ENCODE measurements at regions not wholly inside any gene's neighbourhood (a gene's known extent, or its start where the extent isn't known, plus 50 kb on each side); places are given as distances from the start of the nearest gene placed in this dataset.

DNA sequence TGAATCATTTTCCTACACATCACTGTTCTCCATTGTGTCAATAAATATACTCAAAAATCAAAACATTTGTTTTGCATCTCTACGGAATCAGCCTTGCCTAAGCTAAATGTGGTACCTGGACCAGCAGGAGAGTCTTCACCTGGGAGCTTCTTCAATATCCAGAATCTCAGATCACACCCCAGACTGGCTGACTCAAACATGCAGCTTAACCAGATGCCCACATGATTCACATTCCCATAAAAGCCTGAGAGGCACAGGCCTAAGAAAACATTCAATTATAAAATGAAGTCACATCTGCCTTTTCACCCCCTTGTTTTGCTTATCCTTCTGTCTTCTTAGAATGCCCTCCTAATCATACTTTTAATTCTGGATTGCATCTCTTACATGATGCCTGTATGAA, 1045.5 kb upstream of the NXPH2 start:
- no peaks in the 10 kb centered on the region for H3K4me1 Mint-ChIP-seq (ENCODE audit: low read depth, unreplicated experiment)
- intact Hi-C loops (cut with micrococcal nuclease; ENCODE audit: unreplicated experiment), result no loop called here
- H3K27me3 ChIP-seq (replicated peaks; ENCODE audit: control insufficient read depth, insufficient read depth, low read length), result no peaks in the 10 kb centered on the region
- ChIA-PET CTCF (no interaction called here), POLR2A (no interaction called here)
- H3K9me3 Mint-ChIP-seq (ENCODE audit: unreplicated experiment), result peaks cover 14% of the 10 kb centered on the region
- H3K36me3 Mint-ChIP-seq (ENCODE audit: insufficient read depth, unreplicated experiment), result no peaks in the 10 kb centered on the region
- H3K27me3 Mint-ChIP-seq (ENCODE audit: insufficient read depth, unreplicated experiment), result no peaks in the 10 kb centered on the region
- no peaks in the 10 kb centered on the region for H3K9me3 ChIP-seq
- DNase-seq, result no peak
- H3K36me3 ChIP-seq (ENCODE audit: control insufficient read depth, insufficient read depth, low read length), result no peaks in the 10 kb centered on the region
- no peak overlapping the region for H3K4me3 ChIP-seq (ENCODE audit: low read depth, low read length)
- no TSS peak for BruUV-seq (replicated peaks)
- TF ChIP-seq, protein P1, sequence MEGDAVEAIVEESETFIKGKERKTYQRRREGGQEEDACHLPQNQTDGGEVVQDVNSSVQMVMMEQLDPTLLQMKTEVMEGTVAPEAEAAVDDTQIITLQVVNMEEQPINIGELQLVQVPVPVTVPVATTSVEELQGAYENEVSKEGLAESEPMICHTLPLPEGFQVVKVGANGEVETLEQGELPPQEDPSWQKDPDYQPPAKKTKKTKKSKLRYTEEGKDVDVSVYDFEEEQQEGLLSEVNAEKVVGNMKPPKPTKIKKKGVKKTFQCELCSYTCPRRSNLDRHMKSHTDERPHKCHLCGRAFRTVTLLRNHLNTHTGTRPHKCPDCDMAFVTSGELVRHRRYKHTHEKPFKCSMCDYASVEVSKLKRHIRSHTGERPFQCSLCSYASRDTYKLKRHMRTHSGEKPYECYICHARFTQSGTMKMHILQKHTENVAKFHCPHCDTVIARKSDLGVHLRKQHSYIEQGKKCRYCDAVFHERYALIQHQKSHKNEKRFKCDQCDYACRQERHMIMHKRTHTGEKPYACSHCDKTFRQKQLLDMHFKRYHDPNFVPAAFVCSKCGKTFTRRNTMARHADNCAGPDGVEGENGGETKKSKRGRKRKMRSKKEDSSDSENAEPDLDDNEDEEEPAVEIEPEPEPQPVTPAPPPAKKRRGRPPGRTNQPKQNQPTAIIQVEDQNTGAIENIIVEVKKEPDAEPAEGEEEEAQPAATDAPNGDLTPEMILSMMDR (IDR thresholded peaks at IDR 0.05; ENCODE audit: insufficient read depth in 1 of 2, low read depth in 1 of 2, low read length in 1 of 2, severe bottlenecking in 1 of 2, unreplicated experiment in 1 of 2), result no peak
- no peak overlapping the region for H3K27ac Mint-ChIP-seq (ENCODE audit: unreplicated experiment)
- H3K4me1 ChIP-seq, result no peaks in the 10 kb centered on the region
- no peak overlapping the region for H3K4me3 Mint-ChIP-seq (ENCODE audit: unreplicated experiment)

GRCh38 chr2:139819273-139819796, 1039.1 kb upstream of the NXPH2 start:
- no peaks in the 10 kb centered on the region for H3K36me3 ChIP-seq (ENCODE audit: control insufficient read depth, insufficient read depth, low read length)
- no peaks in the 10 kb centered on the region for H3K27me3 Mint-ChIP-seq (ENCODE audit: insufficient read depth, unreplicated experiment)
- no peak overlapping the region for H3K4me3 Mint-ChIP-seq (ENCODE audit: unreplicated experiment)
- CTCF ChIA-PET, result no interaction called here
- H3K4me3 ChIP-seq (ENCODE audit: low read depth, low read length), result no peak overlapping the region
- H3K9me3 ChIP-seq, result no peaks in the 10 kb centered on the region
- peaks cover 14% of the 10 kb centered on the region for H3K9me3 Mint-ChIP-seq (ENCODE audit: unreplicated experiment)
- BruUV-seq (replicated peaks), result no TSS peak
- TF ChIP-seq, protein P1 (IDR thresholded peaks at IDR 0.05; ENCODE audit: insufficient read depth in 1 of 2, low read depth in 1 of 2, low read length in 1 of 2, severe bottlenecking in 1 of 2, unreplicated experiment in 1 of 2), result no peak
- no peak overlapping the region for H3K27ac Mint-ChIP-seq (ENCODE audit: unreplicated experiment)
- POLR2A ChIA-PET, result no interaction called here
- H3K4me1 Mint-ChIP-seq (ENCODE audit: low read depth, unreplicated experiment), result no peaks in the 10 kb centered on the region
- no peaks in the 10 kb centered on the region for H3K27me3 ChIP-seq (replicated peaks; ENCODE audit: control insufficient read depth, insufficient read depth, low read length)
- no peak for DNase-seq
- H3K4me1 ChIP-seq, result no peaks in the 10 kb centered on the region
- intact Hi-C loops (cut with micrococcal nuclease; ENCODE audit: unreplicated experiment), result no loop called here
- no peaks in the 10 kb centered on the region for H3K36me3 Mint-ChIP-seq (ENCODE audit: insufficient read depth, unreplicated experiment)

- ChIA-PET POLR2A (no interaction called here), CTCF (interaction anchor here (0.6 kb wide), 1 partner anchor 21 kb away, joined by 4 read pairs; no protein-coding TSS in a partner anchor)
- DNase-seq, result no peak
- Histone ChIP-seq H3K36me3 (ENCODE audit: control insufficient read depth, insufficient read depth, low read length) (no peaks in the 10 kb centered on the region), H3K4me3 (ENCODE audit: low read depth, low read length) (no peak overlapping the region), H3K9me3 (peaks cover 4% of the 10 kb centered on the region), H3K4me1 (no peaks in the 10 kb centered on the region), H3K27me3 (replicated peaks; ENCODE audit: control insufficient read depth, insufficient read depth, low read length) (no peaks in the 10 kb centered on the region)
- H3K4me3 Mint-ChIP-seq (ENCODE audit: unreplicated experiment), result no peak overlapping the region
- TF ChIP-seq, protein P1 (IDR thresholded peaks at IDR 0.05; ENCODE audit: insufficient read depth in 1 of 2, low read depth in 1 of 2, low read length in 1 of 2, severe bottlenecking in 1 of 2, unreplicated experiment in 1 of 2), result no peak
- BruUV-seq (replicated peaks), result no TSS peak
- no peaks in the 10 kb centered on the region for H3K9me3 Mint-ChIP-seq (ENCODE audit: unreplicated experiment)
- no peaks in the 10 kb centered on the region for H3K27me3 Mint-ChIP-seq (ENCODE audit: insufficient read depth, unreplicated experiment)
- H3K27ac Mint-ChIP-seq (ENCODE audit: unreplicated experiment), result no peak overlapping the region
- no peaks in the 10 kb centered on the region for H3K4me1 Mint-ChIP-seq (ENCODE audit: low read depth, unreplicated experiment)
- no peaks in the 10 kb centered on the region for H3K36me3 Mint-ChIP-seq (ENCODE audit: insufficient read depth, unreplicated experiment)
- intact Hi-C loops (cut with micrococcal nuclease; ENCODE audit: unreplicated experiment), result no loop called here
Measured at GRCh38 chr2:139814458-139814857, 1034.3 kb upstream of the NXPH2 start.

Data from Caco-2 (cell line).